ENCODE measurements at regions not wholly inside any gene's neighbourhood (a gene's known extent, or its start where the extent isn't known, plus 50 kb on each side); places are given as distances from the start of the nearest gene placed in this dataset.
"Not testable (repeated sequence)": the region's sequence is repeated elsewhere in the genome, so short reads cannot be mapped to it uniquely, and the experiment has no call there.

- H4K91ac ChIP-seq (ENCODE audit: low read depth, low read length, poor library complexity), result no peak overlapping the region
- no CpG with 5 or more reads among the region's 2 CpGs for WGBS, 2 donors (ENCODE audit: extremely low coverage in 2 of 2, insufficient read length in 2 of 2, insufficient replicate concordance in 1 of 2)
- DNase-seq (ENCODE audit: low spot score), result no peak
- no peak overlapping the region for H3K27ac ChIP-seq (replicated peaks; ENCODE audit: low read length)
- H3K4ac ChIP-seq (ENCODE audit: low read length), result no peak overlapping the region
- no peak overlapping the region for H2BK12ac ChIP-seq (ENCODE audit: low read length)
- no peak overlapping the region for H3K18ac ChIP-seq (ENCODE audit: low read length)
- H3K27me3 ChIP-seq (ENCODE audit: control insufficient read depth in 3 of 3, insufficient read depth in 3 of 3, low read depth in 1 of 3, low read length in 3 of 3), result no peaks in the 10 kb centered on the region
- no peak overlapping the region for H2BK5ac ChIP-seq (ENCODE audit: low read length)
- no peaks in the 10 kb centered on the region for H3K36me3 ChIP-seq (replicated peaks in 1 of 2; ENCODE audit: control insufficient read depth in 2 of 2, insufficient read depth in 2 of 2, low read length in 2 of 2)
- H3K4me2 ChIP-seq (ENCODE audit: insufficient read depth, low read length, poor library complexity, severe bottlenecking), result no peak overlapping the region
- H3K14ac ChIP-seq (ENCODE audit: low read length), result no peak overlapping the region
- no peak overlapping the region for H3K4me3 ChIP-seq (ENCODE audit: low read length in 2 of 2)
- no peak overlapping the region for H3K23ac ChIP-seq (ENCODE audit: low read depth, low read length, poor library complexity)
- no peak overlapping the region for H2BK15ac ChIP-seq (ENCODE audit: low read length)
- no peaks in the 10 kb centered on the region for H3K79me1 ChIP-seq (ENCODE audit: low read depth, low read length)
- no peak overlapping the region for H2AFZ ChIP-seq (ENCODE audit: low read length)
- H3K9ac ChIP-seq (ENCODE audit: low read depth, low read length, poor library complexity), result no peak overlapping the region
- H4K8ac ChIP-seq (ENCODE audit: low read depth, low read length), result no peak overlapping the region
- H3K4me1 ChIP-seq (ENCODE audit: control insufficient read depth in 2 of 2, insufficient read depth in 1 of 2, low read depth in 1 of 2, low read length in 2 of 2), result no peaks in the 10 kb centered on the region
- no peak overlapping the region for H2BK120ac ChIP-seq (ENCODE audit: low read depth, low read length)
- H2AK5ac ChIP-seq (ENCODE audit: low read depth, low read length), result no peak overlapping the region
- no peaks in the 10 kb centered on the region for H3K9me3 ChIP-seq (replicated peaks in 1 of 2; ENCODE audit: control insufficient read depth in 2 of 2, insufficient read depth in 1 of 2, low read depth in 1 of 2, low read length in 2 of 2)
Measured at GRCh38 chr9:25453875-25454274, 224.4 kb downstream of the TUSC1 start.

- Histone ChIP-seq H3K4me1 (ENCODE audit: control insufficient read depth in 2 of 2, insufficient read depth in 1 of 2, low read depth in 1 of 2, low read length in 2 of 2) (no peaks in the 10 kb centered on the region), H3K9ac (ENCODE audit: low read depth, low read length, poor library complexity) (no peak overlapping the region), H2BK5ac (ENCODE audit: low read length) (no peak overlapping the region), H3K4me3 (ENCODE audit: low read length in 2 of 2) (no peak overlapping the region), H3K36me3 (replicated peaks in 1 of 2; ENCODE audit: control insufficient read depth in 2 of 2, insufficient read depth in 2 of 2, low read length in 2 of 2) (no peaks in the 10 kb centered on the region), H3K9me3 (replicated peaks in 1 of 2; ENCODE audit: control insufficient read depth in 2 of 2, insufficient read depth in 1 of 2, low read depth in 1 of 2, low read length in 2 of 2) (no peaks in the 10 kb centered on the region), H3K27ac (replicated peaks; ENCODE audit: low read length) (no peak overlapping the region), H2AFZ (ENCODE audit: low read length) (no peak overlapping the region), H3K79me1 (ENCODE audit: low read depth, low read length) (no peaks in the 10 kb centered on the region), H3K27me3 (ENCODE audit: control insufficient read depth in 3 of 3, insufficient read depth in 3 of 3, low read depth in 1 of 3, low read length in 3 of 3) (no peaks in the 10 kb centered on the region), H2AK5ac (ENCODE audit: low read depth, low read length) (no peak overlapping the region), H4K91ac (ENCODE audit: low read depth, low read length, poor library complexity) (no peak overlapping the region), H2BK15ac (ENCODE audit: low read length) (no peak overlapping the region), H3K14ac (ENCODE audit: low read length) (no peak overlapping the region), H3K4ac (ENCODE audit: low read length) (no peak overlapping the region), H2BK12ac (ENCODE audit: low read length) (no peak overlapping the region), H3K18ac (ENCODE audit: low read length) (no peak overlapping the region), H3K23ac (ENCODE audit: low read depth, low read length, poor library complexity) (no peak overlapping the region), H3K4me2 (ENCODE audit: insufficient read depth, low read length, poor library complexity, severe bottlenecking) (no peak overlapping the region), H2BK120ac (ENCODE audit: low read depth, low read length) (no peak overlapping the region), H4K8ac (ENCODE audit: low read depth, low read length) (no peak overlapping the region)
- DNase-seq (ENCODE audit: low spot score), result no peak
- WGBS, 2 donors (ENCODE audit: extremely low coverage in 2 of 2, insufficient read length in 2 of 2, insufficient replicate concordance in 1 of 2), result no CpG with 5 or more reads among the region's 3 CpGs
Measured at GRCh38 chr9:25449503-25449902, 228.7 kb downstream of the TUSC1 start.

GRCh38 chr9:25445721-25446120 is 232.5 kb downstream of the TUSC1 start:
- not testable (repeated sequence) for H3K14ac ChIP-seq (ENCODE audit: low read length); H2AFZ ChIP-seq (ENCODE audit: low read length); H4K8ac ChIP-seq (ENCODE audit: low read depth, low read length); H3K4ac ChIP-seq (ENCODE audit: low read length); H3K9ac ChIP-seq (ENCODE audit: low read depth, low read length, poor library complexity); H3K36me3 ChIP-seq (replicated peaks in 1 of 2; ENCODE audit: control insufficient read depth in 2 of 2, insufficient read depth in 2 of 2, low read length in 2 of 2); H2BK15ac ChIP-seq (ENCODE audit: low read length); DNase-seq (ENCODE audit: low spot score); H2AK5ac ChIP-seq (ENCODE audit: low read depth, low read length); H3K4me3 ChIP-seq (ENCODE audit: low read length in 2 of 2); H3K18ac ChIP-seq (ENCODE audit: low read length); H3K23ac ChIP-seq (ENCODE audit: low read depth, low read length, poor library complexity); H3K9me3 ChIP-seq (replicated peaks in 1 of 2; ENCODE audit: control insufficient read depth in 2 of 2, insufficient read depth in 1 of 2, low read depth in 1 of 2, low read length in 2 of 2); H3K27ac ChIP-seq (replicated peaks; ENCODE audit: low read length); H2BK120ac ChIP-seq (ENCODE audit: low read depth, low read length); H2BK12ac ChIP-seq (ENCODE audit: low read length); H3K4me1 ChIP-seq (ENCODE audit: control insufficient read depth in 2 of 2, insufficient read depth in 1 of 2, low read depth in 1 of 2, low read length in 2 of 2); H4K91ac ChIP-seq (ENCODE audit: low read depth, low read length, poor library complexity); H2BK5ac ChIP-seq (ENCODE audit: low read length); H3K79me1 ChIP-seq (ENCODE audit: low read depth, low read length); H3K4me2 ChIP-seq (ENCODE audit: insufficient read depth, low read length, poor library complexity, severe bottlenecking); H3K27me3 ChIP-seq (ENCODE audit: control insufficient read depth in 3 of 3, insufficient read depth in 3 of 3, low read depth in 1 of 3, low read length in 3 of 3)
- WGBS, 2 donors (ENCODE audit: extremely low coverage in 2 of 2, insufficient read length in 2 of 2, insufficient replicate concordance in 1 of 2), result no CpG with 5 or more reads among the region's 13 CpGs

- no peak overlapping the region for H2BK5ac ChIP-seq (ENCODE audit: low read length)
- no peak overlapping the region for H3K4ac ChIP-seq (ENCODE audit: low read length)
- H2BK15ac ChIP-seq (ENCODE audit: low read length), result no peak overlapping the region
- no peaks in the 10 kb centered on the region for H3K79me1 ChIP-seq (ENCODE audit: low read depth, low read length)
- H3K23ac ChIP-seq (ENCODE audit: low read depth, low read length, poor library complexity), result no peak overlapping the region
- H2BK12ac ChIP-seq (ENCODE audit: low read length), result no peak overlapping the region
- H3K36me3 ChIP-seq (replicated peaks in 1 of 2; ENCODE audit: control insufficient read depth in 2 of 2, insufficient read depth in 2 of 2, low read length in 2 of 2), result no peaks in the 10 kb centered on the region
- H4K8ac ChIP-seq (ENCODE audit: low read depth, low read length), result no peak overlapping the region
- no peak overlapping the region for H3K4me3 ChIP-seq (ENCODE audit: low read length in 2 of 2)
- H2AFZ ChIP-seq (ENCODE audit: low read length), result no peak overlapping the region
- H3K18ac ChIP-seq (ENCODE audit: low read length), result no peak overlapping the region
- no peak overlapping the region for H3K9ac ChIP-seq (ENCODE audit: low read depth, low read length, poor library complexity)
- H3K14ac ChIP-seq (ENCODE audit: low read length), result no peak overlapping the region
- no peak overlapping the region for H4K91ac ChIP-seq (ENCODE audit: low read depth, low read length, poor library complexity)
- H3K4me1 ChIP-seq (ENCODE audit: control insufficient read depth in 2 of 2, insufficient read depth in 1 of 2, low read depth in 1 of 2, low read length in 2 of 2), result no peaks in the 10 kb centered on the region
- H3K27ac ChIP-seq (replicated peaks; ENCODE audit: low read length), result no peak overlapping the region
- H3K9me3 ChIP-seq (replicated peaks in 1 of 2; ENCODE audit: control insufficient read depth in 2 of 2, insufficient read depth in 1 of 2, low read depth in 1 of 2, low read length in 2 of 2), result no peaks in the 10 kb centered on the region
- no peaks in the 10 kb centered on the region for H3K27me3 ChIP-seq (ENCODE audit: control insufficient read depth in 3 of 3, insufficient read depth in 3 of 3, low read depth in 1 of 3, low read length in 3 of 3)
- H2BK120ac ChIP-seq (ENCODE audit: low read depth, low read length), result no peak overlapping the region
- no peak overlapping the region for H2AK5ac ChIP-seq (ENCODE audit: low read depth, low read length)
- WGBS, 2 donors (ENCODE audit: extremely low coverage in 2 of 2, insufficient read length in 2 of 2, insufficient replicate concordance in 1 of 2), result no CpG with 5 or more reads among the region's 4 CpGs
- no peak overlapping the region for H3K4me2 ChIP-seq (ENCODE audit: insufficient read depth, low read length, poor library complexity, severe bottlenecking)
- no peak for DNase-seq (ENCODE audit: low spot score)
Measured at GRCh38 chr9:25442526-25442925, 235.7 kb downstream of the TUSC1 start.
